ENCODE measurements at regions not wholly inside any gene's neighbourhood (a gene's known extent, or its start where the extent isn't known, plus 50 kb on each side); places are given as distances from the start of the nearest gene placed in this dataset.
"Not testable (repeated sequence)": the region's sequence is repeated elsewhere in the genome, so short reads cannot be mapped to it uniquely, and the experiment has no call there.

- Mint-ChIP-seq H3K27me3 (no peaks in the 10 kb centered on the region), H3K4me3 (no peak overlapping the region), H3K27ac (ENCODE audit: low read depth) (no peak overlapping the region), H3K4me1 (no peaks in the 10 kb centered on the region), H3K36me3 (ENCODE audit: insufficient read depth) (no peaks in the 10 kb centered on the region), H3K9me3 (no peaks in the 10 kb centered on the region)
- DNase-seq (ENCODE audit: low spot score in 2 of 2) (no peak), ATAC-seq (replicated peaks; ENCODE audit: extremely low read depth, poor library complexity, severe bottlenecking) (no peak)
Measured at GRCh38 chr18:75700561-75700960, 273.1 kb upstream of the SMIM21 start.

- H3K36me3 Mint-ChIP-seq (ENCODE audit: insufficient read depth) = no peaks in the 10 kb centered on the region
- no peaks in the 10 kb centered on the region for H3K27me3 Mint-ChIP-seq
- no peak overlapping the region for H3K27ac Mint-ChIP-seq (ENCODE audit: low read depth)
- ATAC-seq (replicated peaks; ENCODE audit: extremely low read depth, poor library complexity, severe bottlenecking) = no peak
- no peak overlapping the region for H3K4me3 Mint-ChIP-seq
- no peaks in the 10 kb centered on the region for H3K9me3 Mint-ChIP-seq
- H3K4me1 Mint-ChIP-seq = no peaks in the 10 kb centered on the region
- DNase-seq (ENCODE audit: low spot score in 2 of 2) = no peak
Measured at GRCh38 chr18:75698861-75699260, 271.4 kb upstream of the SMIM21 start.

- Mint-ChIP-seq H3K36me3 (ENCODE audit: insufficient read depth) (no peaks in the 10 kb centered on the region), H3K4me3 (no peak overlapping the region), H3K27ac (ENCODE audit: low read depth) (no peak overlapping the region), H3K27me3 (no peaks in the 10 kb centered on the region), H3K9me3 (no peaks in the 10 kb centered on the region), H3K4me1 (no peaks in the 10 kb centered on the region)
- DNase-seq (ENCODE audit: low spot score in 2 of 2) = no peak
- ATAC-seq (replicated peaks; ENCODE audit: extremely low read depth, poor library complexity, severe bottlenecking) = no peak
Measured at GRCh38 chr18:75697493-75697892, 270.0 kb upstream of the SMIM21 start.

- Mint-ChIP-seq H3K9me3 (no peaks in the 10 kb centered on the region), H3K36me3 (ENCODE audit: insufficient read depth) (no peaks in the 10 kb centered on the region), H3K27me3 (no peaks in the 10 kb centered on the region), H3K4me3 (no peak overlapping the region), H3K27ac (ENCODE audit: low read depth) (no peak overlapping the region), H3K4me1 (no peaks in the 10 kb centered on the region)
- no peak for ATAC-seq (replicated peaks; ENCODE audit: extremely low read depth, poor library complexity, severe bottlenecking)
- DNase-seq (ENCODE audit: low spot score in 2 of 2) = no peak
Measured at GRCh38 chr18:75696391-75696790, 268.9 kb upstream of the SMIM21 start.

DNA sequence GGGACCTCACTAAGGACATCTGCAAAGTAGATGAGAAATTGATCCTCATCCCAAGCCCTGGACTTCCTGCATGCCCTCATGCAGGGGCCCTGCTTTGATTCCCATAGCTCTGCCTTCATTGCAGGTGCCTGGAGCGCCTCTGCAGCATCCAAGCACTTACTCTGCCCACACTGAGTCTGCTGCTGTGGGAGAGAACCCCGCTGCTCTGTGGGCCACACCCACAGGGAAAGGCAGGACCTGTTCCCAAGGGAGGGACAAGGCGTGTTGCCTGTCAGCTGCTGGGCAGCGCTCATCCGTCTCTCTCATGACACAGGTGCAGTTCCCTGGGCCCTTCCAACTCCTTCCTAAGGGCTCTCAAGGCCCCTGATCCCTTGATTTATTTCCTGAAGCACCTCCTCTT lies 266.8 kb upstream of the SMIM21 start:
- Mint-ChIP-seq H3K4me3 (no peak overlapping the region), H3K36me3 (ENCODE audit: insufficient read depth) (no peaks in the 10 kb centered on the region), H3K9me3 (no peaks in the 10 kb centered on the region), H3K27ac (ENCODE audit: low read depth) (no peak overlapping the region), H3K27me3 (no peaks in the 10 kb centered on the region), H3K4me1 (no peaks in the 10 kb centered on the region)
- ATAC-seq (replicated peaks; ENCODE audit: extremely low read depth, poor library complexity, severe bottlenecking) = no peak
- DNase-seq (ENCODE audit: low spot score in 2 of 2) = no peak

- H3K36me3 Mint-ChIP-seq (ENCODE audit: insufficient read depth) = no peaks in the 10 kb centered on the region
- no peak overlapping the region for H3K27ac Mint-ChIP-seq (ENCODE audit: low read depth)
- DNase-seq (ENCODE audit: low spot score in 2 of 2) = no peak
- H3K4me3 Mint-ChIP-seq = no peak overlapping the region
- peaks cover under 1% of the 10 kb centered on the region for H3K27me3 Mint-ChIP-seq
- H3K9me3 Mint-ChIP-seq = no peaks in the 10 kb centered on the region
- ATAC-seq (replicated peaks; ENCODE audit: extremely low read depth, poor library complexity, severe bottlenecking) = no peak
- H3K4me1 Mint-ChIP-seq = no peaks in the 10 kb centered on the region
Measured at GRCh38 chr18:75691483-75691882, 264.0 kb upstream of the SMIM21 start.

GRCh38 chr18:75690283-75690682 lies 262.8 kb upstream of the SMIM21 start:
- ATAC-seq (replicated peaks; ENCODE audit: extremely low read depth, poor library complexity, severe bottlenecking); H3K9me3 Mint-ChIP-seq; H3K36me3 Mint-ChIP-seq (ENCODE audit: insufficient read depth); H3K4me1 Mint-ChIP-seq; DNase-seq (ENCODE audit: low spot score in 2 of 2); H3K27ac Mint-ChIP-seq (ENCODE audit: low read depth); H3K4me3 Mint-ChIP-seq: not testable (repeated sequence)
- H3K27me3 Mint-ChIP-seq = peaks cover 13% of the 10 kb centered on the region

GRCh38 chr18:75687626-75688025 lies 260.1 kb upstream of the SMIM21 start:
- ATAC-seq (replicated peaks; ENCODE audit: extremely low read depth, poor library complexity, severe bottlenecking) = no peak
- peaks cover 31% of the 10 kb centered on the region for H3K27me3 Mint-ChIP-seq
- no peak overlapping the region for H3K27ac Mint-ChIP-seq (ENCODE audit: low read depth)
- no peak for DNase-seq (ENCODE audit: low spot score in 2 of 2)
- no peaks in the 10 kb centered on the region for H3K9me3 Mint-ChIP-seq
- H3K4me1 Mint-ChIP-seq = no peaks in the 10 kb centered on the region
- no peak overlapping the region for H3K4me3 Mint-ChIP-seq
- no peaks in the 10 kb centered on the region for H3K36me3 Mint-ChIP-seq (ENCODE audit: insufficient read depth)

GRCh38 chr18:75683426-75683825 lies 255.9 kb upstream of the SMIM21 start:
- DNase-seq (ENCODE audit: low spot score in 2 of 2) = no peak
- Mint-ChIP-seq H3K36me3 (ENCODE audit: insufficient read depth) (no peaks in the 10 kb centered on the region), H3K4me3 (no peak overlapping the region), H3K9me3 (no peaks in the 10 kb centered on the region), H3K27ac (ENCODE audit: low read depth) (no peak overlapping the region), H3K4me1 (no peaks in the 10 kb centered on the region), H3K27me3 (peaks cover 45% of the 10 kb centered on the region)
- no peak for ATAC-seq (replicated peaks; ENCODE audit: extremely low read depth, poor library complexity, severe bottlenecking)

GRCh38 chr18:75681538-75682115 lies 254.1 kb upstream of the SMIM21 start:
- H3K27ac Mint-ChIP-seq (ENCODE audit: low read depth) = no peak overlapping the region
- ATAC-seq (replicated peaks; ENCODE audit: extremely low read depth, poor library complexity, severe bottlenecking) (no peak), DNase-seq (ENCODE audit: low spot score in 2 of 2) (no peak)

GRCh38 chr18:75679331-75679730 lies 251.8 kb upstream of the SMIM21 start:
- Mint-ChIP-seq H3K4me1 (no peaks in the 10 kb centered on the region), H3K27me3 (peaks cover 33% of the 10 kb centered on the region)
- ATAC-seq (replicated peaks; ENCODE audit: extremely low read depth, poor library complexity, severe bottlenecking) = no peak

More at GRCh38 chr18:75681538-75682115, 254.1 kb upstream of the SMIM21 start:
- no peaks in the 10 kb centered on the region for H3K4me1 Mint-ChIP-seq
- no peaks in the 10 kb centered on the region for H3K36me3 Mint-ChIP-seq (ENCODE audit: insufficient read depth)
- no peak overlapping the region for H3K4me3 Mint-ChIP-seq
- peaks cover 45% of the 10 kb centered on the region for H3K27me3 Mint-ChIP-seq
- H3K9me3 Mint-ChIP-seq = no peaks in the 10 kb centered on the region

GRCh38 chr18:75678627-75679026 lies 251.1 kb upstream of the SMIM21 start:
- Mint-ChIP-seq H3K27me3 (peaks cover 26% of the 10 kb centered on the region), H3K4me3 (no peak overlapping the region), H3K36me3 (ENCODE audit: insufficient read depth) (peaks cover 1% of the 10 kb centered on the region), H3K4me1 (no peaks in the 10 kb centered on the region), H3K9me3 (peaks cover 6% of the 10 kb centered on the region), H3K27ac (ENCODE audit: low read depth) (no peak overlapping the region)
- ATAC-seq (replicated peaks; ENCODE audit: extremely low read depth, poor library complexity, severe bottlenecking) = no peak
- DNase-seq (ENCODE audit: low spot score in 2 of 2) = no peak

More at GRCh38 chr18:75679331-75679730, 251.8 kb upstream of the SMIM21 start:
- peaks cover 1% of the 10 kb centered on the region for H3K36me3 Mint-ChIP-seq (ENCODE audit: insufficient read depth)
- no peak overlapping the region for H3K27ac Mint-ChIP-seq (ENCODE audit: low read depth)
- no peak overlapping the region for H3K4me3 Mint-ChIP-seq
- H3K9me3 Mint-ChIP-seq = peaks cover 6% of the 10 kb centered on the region
- DNase-seq (ENCODE audit: low spot score in 2 of 2) = no peak

DNA sequence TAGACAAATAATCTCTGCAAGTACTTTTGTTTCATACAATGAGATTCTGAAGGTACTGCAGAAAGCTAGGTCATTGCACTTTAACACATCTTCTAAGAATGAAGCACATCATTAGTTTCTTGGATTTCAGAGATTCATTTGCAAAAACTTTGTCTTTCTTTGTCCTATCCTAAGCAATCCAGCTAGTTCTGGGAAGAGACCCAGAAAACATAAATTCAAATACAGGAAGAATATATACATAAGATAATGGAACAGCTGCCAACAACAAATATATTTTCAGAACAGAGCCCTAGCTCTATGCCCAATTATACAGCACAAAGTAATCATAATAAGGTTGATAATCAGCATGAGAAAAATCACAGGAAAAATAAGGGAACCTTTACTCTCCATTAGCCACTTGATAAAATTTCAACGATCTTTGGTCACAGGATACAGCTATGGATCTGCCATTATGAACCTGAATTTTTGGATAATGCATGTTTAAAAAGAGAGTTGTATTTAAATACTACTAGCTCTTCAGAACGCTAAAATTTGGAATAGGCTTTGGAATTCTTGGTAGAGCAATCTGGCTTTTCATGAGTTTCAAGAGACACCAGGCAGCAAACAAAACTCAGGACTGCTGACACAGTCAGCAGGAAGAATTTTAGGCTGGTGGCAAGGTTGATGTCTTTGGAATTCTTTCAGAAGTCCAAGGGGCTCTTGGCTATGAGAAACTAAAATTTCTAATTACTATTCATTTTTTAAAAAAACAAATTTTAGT lies 250.4 kb upstream of the SMIM21 start:
- ATAC-seq (replicated peaks; ENCODE audit: extremely low read depth, poor library complexity, severe bottlenecking) = no peak
- Mint-ChIP-seq H3K9me3 (peaks cover 6% of the 10 kb centered on the region), H3K36me3 (ENCODE audit: insufficient read depth) (peaks cover 1% of the 10 kb centered on the region), H3K27ac (ENCODE audit: low read depth) (no peak overlapping the region), H3K27me3 (peaks cover 24% of the 10 kb centered on the region), H3K4me1 (no peaks in the 10 kb centered on the region), H3K4me3 (no peak overlapping the region)
- DNase-seq (ENCODE audit: low spot score in 2 of 2) = no peak
